NB4 (cell line): ENCODE measurements at regions not wholly inside any gene's neighbourhood (a gene's known extent, or its start where the extent isn't known, plus 50 kb on each side); places are given as distances from the start of the nearest gene placed in this dataset.
"Not testable (repeated sequence)": the region's sequence is repeated elsewhere in the genome, so short reads cannot be mapped to it uniquely, and the experiment has no call there.

Source experiments
- DNase-seq: peaks from one replicate; pipeline ENCODE4 v3.0.0; 2010; ENCODE audit warnings: low read depth
- H3K4me3 ChIP-seq: one replicate; pipeline ENCODE4 v1.5.1; 2011; ENCODE audit warnings: mild to moderate bottlenecking, low read depth, low read length, moderate library complexity
- CTCF ChIP-seq: IDR thresholded peaks from one replicate; pipeline ENCODE4 v1.5.1; 2012; ENCODE audit warnings: low read depth, low read length
- MAX ChIP-seq: IDR thresholded peaks from 2 replicates; pipeline ENCODE4 v1.6.1; 2011; ENCODE audit warnings: low read depth, low read length
- MYC ChIP-seq: IDR thresholded peaks from 2 replicates; pipeline ENCODE4 v1.6.1; 2011; ENCODE audit warnings: low read depth, low read length
- POLR2A ChIP-seq: IDR thresholded peaks from 2 replicates; pipeline ENCODE4 v1.6.1; 2011; ENCODE audit warnings: mild to moderate bottlenecking; ENCODE audit not compliant: insufficient read length; ENCODE audit errors: extremely low read depth

- no peak overlapping the region for H3K4me3 ChIP-seq
- DNase-seq = peak; percentile 16
- TF ChIP-seq POLR2A (no peak), CTCF (no peak), MAX (no peak), MYC (no peak)
Measured at GRCh38 chr5:14928661-14929060, 57.1 kb upstream of the ANKH start.

GRCh38 chr5:14925326-14925725 lies 53.7 kb upstream of the ANKH start:
- peak; percentile 49 for DNase-seq
- TF ChIP-seq MYC (0 out of 2 replicates have a peak, but pooled peaks have one; percentile 18), MAX (no peak), CTCF (no peak)
- no peak overlapping the region for H3K4me3 ChIP-seq

GRCh38 chr5:14922952-14923351 lies 51.4 kb upstream of the ANKH start:
- not testable (repeated sequence) for H3K4me3 ChIP-seq, DNase-seq

GRCh38 chr5:14922456-14922855 lies 50.9 kb upstream of the ANKH start:
- no peak for DNase-seq
- no peak overlapping the region for H3K4me3 ChIP-seq
- TF ChIP-seq MAX (no peak), MYC (no peak), POLR2A (no peak), CTCF (no peak)
